Neuronal stem cell (in vitro differentiated cells): ENCODE measurements at regions not wholly inside any gene's neighbourhood (a gene's known extent, or its start where the extent isn't known, plus 50 kb on each side); places are given as distances from the start of the nearest gene placed in this dataset.

Experiments used
- DNase-seq: peaks from one replicate; pipeline ENCODE4 v3.0.0-alpha.2; 2013; ENCODE audit warnings: low spot score
- H2AFZ ChIP-seq: one replicate; pipeline ENCODE4 v1.6.1; 2013; ENCODE audit warnings: mild to moderate bottlenecking, low read length, inconsistent platforms
- H2AK5ac ChIP-seq: 2 replicates; pipeline ENCODE4 v1.6.1; 2013; ENCODE audit warnings: low read depth, mild to moderate bottlenecking, inconsistent platforms, low read length, moderate library complexity, mixed read lengths
- H2BK120ac ChIP-seq: 2 replicates; pipeline ENCODE4 v1.6.1; 2013; ENCODE audit warnings: low read depth, mild to moderate bottlenecking, inconsistent platforms, low read length, moderate library complexity, mixed read lengths
- H2BK12ac ChIP-seq: one replicate; pipeline ENCODE4 v1.6.1; 2013; ENCODE audit warnings: low read length, inconsistent platforms
- H2BK15ac ChIP-seq: 2 replicates; pipeline ENCODE4 v1.6.1; 2013; ENCODE audit warnings: mild to moderate bottlenecking, low read length, inconsistent platforms, mixed read lengths
- H2BK5ac ChIP-seq: one replicate; pipeline ENCODE4 v1.6.1; 2013; ENCODE audit warnings: inconsistent platforms, mild to moderate bottlenecking, low read length, moderate library complexity
- H3K14ac ChIP-seq: one replicate; pipeline ENCODE4 v1.6.1; 2013; ENCODE audit warnings: low read length, inconsistent platforms
- H3K18ac ChIP-seq: 2 replicates; pipeline ENCODE4 v1.6.1; 2013; ENCODE audit warnings: low read length, inconsistent platforms
- H3K23ac ChIP-seq: 2 replicates; pipeline ENCODE4 v1.6.1; 2013; ENCODE audit warnings: low read depth, mild to moderate bottlenecking, mixed read lengths, low read length, inconsistent platforms; ENCODE audit not compliant: poor library complexity
- H3K27ac ChIP-seq: replicated peaks from 3 replicates; pipeline ENCODE4 v1.5.1; 2013; ENCODE audit warnings: low read length, inconsistent platforms
- H3K27me3 ChIP-seq, 3 experiments: 2 replicates each; pipeline ENCODE4 v1.6.1; 2013; ENCODE audit warnings: low read length in 3 of 3, mild to moderate bottlenecking in 2 of 3, inconsistent platforms in 1 of 3, low read depth in 1 of 3, mixed read lengths in 1 of 3, moderate library complexity in 1 of 3; ENCODE audit not compliant: control insufficient read depth in 3 of 3, insufficient read depth in 3 of 3
- H3K36me3 ChIP-seq, 2 donors: replicated peaks in 1 of 2; 2 replicates each; pipeline ENCODE4 v1.6.1; 2013; ENCODE audit warnings: low read length in 2 of 2; ENCODE audit not compliant: control insufficient read depth in 2 of 2, insufficient read depth in 2 of 2
- H3K4ac ChIP-seq: 2 replicates; pipeline ENCODE4 v1.6.1; 2013; ENCODE audit warnings: inconsistent platforms, mild to moderate bottlenecking, low read length, moderate library complexity
- H3K4me1 ChIP-seq, 2 donors: 1 replicate in 1 of 2; 2 replicates in 1 of 2; pipeline ENCODE4 v1.6.1; 2013; ENCODE audit warnings: low read length in 2 of 2, low read depth in 1 of 2; ENCODE audit not compliant: control insufficient read depth in 2 of 2, insufficient read depth in 1 of 2
- H3K4me2 ChIP-seq: one replicate; pipeline ENCODE4 v1.6.1; 2013; ENCODE audit warnings: mild to moderate bottlenecking, low read length, inconsistent platforms; ENCODE audit not compliant: insufficient read depth, poor library complexity, severe bottlenecking
- H3K4me3 ChIP-seq, 2 donors: 2 replicates each; pipeline ENCODE4 v1.5.1; 2013; ENCODE audit warnings: low read length in 2 of 2, mild to moderate bottlenecking in 2 of 2, inconsistent platforms in 1 of 2, moderate library complexity in 1 of 2
- H3K79me1 ChIP-seq: one replicate; pipeline ENCODE4 v1.6.1; 2013; ENCODE audit warnings: low read depth, mild to moderate bottlenecking, inconsistent platforms, low read length, moderate library complexity
- H3K9ac ChIP-seq: one replicate; pipeline ENCODE4 v1.6.1; 2013; ENCODE audit warnings: mild to moderate bottlenecking, low read depth, low read length, inconsistent platforms; ENCODE audit not compliant: poor library complexity
- H3K9me3 ChIP-seq, 2 donors: replicated peaks in 1 of 2; 2 replicates each; pipeline versions ENCODE3 to v1.6.1; 2013; ENCODE audit warnings: low read length in 2 of 2, mild to moderate bottlenecking in 2 of 2, inconsistent platforms in 1 of 2, low read depth in 1 of 2, mixed read lengths in 1 of 2, moderate library complexity in 1 of 2; ENCODE audit not compliant: control insufficient read depth in 2 of 2, insufficient read depth in 1 of 2
- H4K8ac ChIP-seq: one replicate; pipeline ENCODE4 v1.6.1; 2013; ENCODE audit warnings: low read depth, mild to moderate bottlenecking, inconsistent platforms, low read length, moderate library complexity
- H4K91ac ChIP-seq: one replicate; pipeline ENCODE4 v1.6.1; 2013; ENCODE audit warnings: low read length, low read depth, mild to moderate bottlenecking, inconsistent platforms; ENCODE audit not compliant: poor library complexity
- WGBS, 2 donors: extraction: QIAGEN DNeasy Blood & Tissue Kit; methylation state at CpG; one replicate each; pipeline ENCODE4 v1.1.7; 2013; ENCODE audit warnings: missing lambda C conversion rate in 2 of 2, mixed read lengths in 1 of 2; ENCODE audit not compliant: insufficient read length in 2 of 2, insufficient replicate concordance in 1 of 2; ENCODE audit errors: extremely low coverage in 2 of 2; 5-methylcytosine and 5-hydroxymethylcytosine counted together

- H4K8ac ChIP-seq, result no peak overlapping the region
- H3K23ac ChIP-seq, result no peak overlapping the region
- no peak overlapping the region for H3K4me3 ChIP-seq
- H3K18ac ChIP-seq, result no peak overlapping the region
- H3K4me1 ChIP-seq, result peaks cover 8 to 38% of the 10 kb centered on the region in 2 donors
- H3K27ac ChIP-seq, result no peak overlapping the region
- peak overlapping the region; percentile 15 for H2AFZ ChIP-seq
- H3K4me2 ChIP-seq, result no peak overlapping the region
- peaks cover 0 to 11% of the 10 kb centered on the region in 2 donors for H3K9me3 ChIP-seq
- no peaks in the 10 kb centered on the region for H3K27me3 ChIP-seq
- no peak overlapping the region for H2BK120ac ChIP-seq
- WGBS, 2 donors, result no CpG with 5 or more reads among the region's 9 CpGs
- no peak overlapping the region for H4K91ac ChIP-seq
- H2BK12ac ChIP-seq, result no peak overlapping the region
- H3K36me3 ChIP-seq, result no peaks in the 10 kb centered on the region
- H2AK5ac ChIP-seq, result no peak overlapping the region
- no peak overlapping the region for H2BK5ac ChIP-seq
- no peak overlapping the region for H2BK15ac ChIP-seq
- no peak overlapping the region for H3K9ac ChIP-seq
- H3K4ac ChIP-seq, result no peak overlapping the region
- H3K14ac ChIP-seq, result no peak overlapping the region
- DNase-seq, result peak; percentile 63
- H3K79me1 ChIP-seq, result no peaks in the 10 kb centered on the region
These were observed 362.5 kb downstream of the TDRD3 start for GRCh38 chr13:60759499-60759898.

- no peak overlapping the region for H3K4ac ChIP-seq
- H2AK5ac ChIP-seq, result no peak overlapping the region
- H3K27me3 ChIP-seq, result no peaks in the 10 kb centered on the region
- no peak overlapping the region for H2BK15ac ChIP-seq
- no peak overlapping the region for H4K91ac ChIP-seq
- H3K14ac ChIP-seq, result no peak overlapping the region
- H3K4me1 ChIP-seq, result peaks cover 8 to 38% of the 10 kb centered on the region in 2 donors
- H3K4me2 ChIP-seq, result no peak overlapping the region
- no peak overlapping the region for H3K27ac ChIP-seq
- H3K18ac ChIP-seq, result no peak overlapping the region
- WGBS, 2 donors, result no CpG with 5 or more reads among the region's 1 CpG
- H2AFZ ChIP-seq, result no peak overlapping the region
- H3K23ac ChIP-seq, result no peak overlapping the region
- peaks cover 0 to 11% of the 10 kb centered on the region in 2 donors for H3K9me3 ChIP-seq
- no peak overlapping the region for H3K4me3 ChIP-seq
- H2BK5ac ChIP-seq, result no peak overlapping the region
- no peak overlapping the region for H2BK12ac ChIP-seq
- no peak for DNase-seq
- H3K9ac ChIP-seq, result no peak overlapping the region
- no peak overlapping the region for H2BK120ac ChIP-seq
- no peaks in the 10 kb centered on the region for H3K79me1 ChIP-seq
- no peak overlapping the region for H4K8ac ChIP-seq
- no peaks in the 10 kb centered on the region for H3K36me3 ChIP-seq
These were observed 361.6 kb downstream of the TDRD3 start for GRCh38 chr13:60758637-60759036.

GRCh38 chr13:60757501-60758215 is 360.6 kb downstream of the TDRD3 start:
- no peak overlapping the region for H3K14ac ChIP-seq
- H3K18ac ChIP-seq, result no peak overlapping the region
- H2BK15ac ChIP-seq, result no peak overlapping the region
- no peak overlapping the region for H2BK120ac ChIP-seq
- no peak overlapping the region for H2BK12ac ChIP-seq
- H3K27ac ChIP-seq, result no peak overlapping the region
- no peak overlapping the region for H2AK5ac ChIP-seq
- H2BK5ac ChIP-seq, result no peak overlapping the region
- no peak overlapping the region for H3K4me2 ChIP-seq
- no peak overlapping the region for H4K8ac ChIP-seq
- no peak overlapping the region for H4K91ac ChIP-seq
- H3K4me1 ChIP-seq, result peaks cover 8 to 38% of the 10 kb centered on the region in 2 donors
- H3K4ac ChIP-seq, result no peak overlapping the region
- no peak overlapping the region for H3K23ac ChIP-seq
- H3K36me3 ChIP-seq, result no peaks in the 10 kb centered on the region
- peaks cover 0 to 11% of the 10 kb centered on the region in 2 donors for H3K9me3 ChIP-seq
- H3K79me1 ChIP-seq, result no peaks in the 10 kb centered on the region
- no peak for DNase-seq
- no CpG with 5 or more reads among the region's 7 CpGs for whole genome bisulfite sequencing, 2 donors
- no peak overlapping the region for H3K9ac ChIP-seq
- no peaks in the 10 kb centered on the region for H3K27me3 ChIP-seq
- H3K4me3 ChIP-seq, result no peak overlapping the region
- no peak overlapping the region for H2AFZ ChIP-seq

GRCh38 chr13:60756306-60756705 is 359.3 kb downstream of the TDRD3 start:
- Histone ChIP-seq H2BK15ac (no peak overlapping the region), H2BK12ac (no peak overlapping the region), H3K23ac (no peak overlapping the region), H3K4me3 (no peak overlapping the region), H3K27ac (no peak overlapping the region), H3K79me1 (no peaks in the 10 kb centered on the region), H2BK120ac (no peak overlapping the region), H2AK5ac (no peak overlapping the region), H3K4me2 (no peak overlapping the region), H3K27me3 (no peaks in the 10 kb centered on the region), H3K14ac (no peak overlapping the region), H3K18ac (no peak overlapping the region), H4K91ac (no peak overlapping the region), H3K9me3 (peaks cover 0 to 1% of the 10 kb centered on the region in 2 donors), H3K4ac (no peak overlapping the region), H2BK5ac (no peak overlapping the region), H4K8ac (no peak overlapping the region), H3K9ac (no peak overlapping the region), H3K36me3 (no peaks in the 10 kb centered on the region), H2AFZ (no peak overlapping the region), H3K4me1 (peaks cover 8 to 38% of the 10 kb centered on the region in 2 donors)
- WGBS, 2 donors, result no CpG with 5 or more reads among the region's 5 CpGs
- DNase-seq, result no peak
